ENCODE measurements at regions not wholly inside any gene's neighbourhood (a gene's known extent, or its start where the extent isn't known, plus 50 kb on each side); places are given as distances from the start of the nearest gene placed in this dataset.

DNA sequence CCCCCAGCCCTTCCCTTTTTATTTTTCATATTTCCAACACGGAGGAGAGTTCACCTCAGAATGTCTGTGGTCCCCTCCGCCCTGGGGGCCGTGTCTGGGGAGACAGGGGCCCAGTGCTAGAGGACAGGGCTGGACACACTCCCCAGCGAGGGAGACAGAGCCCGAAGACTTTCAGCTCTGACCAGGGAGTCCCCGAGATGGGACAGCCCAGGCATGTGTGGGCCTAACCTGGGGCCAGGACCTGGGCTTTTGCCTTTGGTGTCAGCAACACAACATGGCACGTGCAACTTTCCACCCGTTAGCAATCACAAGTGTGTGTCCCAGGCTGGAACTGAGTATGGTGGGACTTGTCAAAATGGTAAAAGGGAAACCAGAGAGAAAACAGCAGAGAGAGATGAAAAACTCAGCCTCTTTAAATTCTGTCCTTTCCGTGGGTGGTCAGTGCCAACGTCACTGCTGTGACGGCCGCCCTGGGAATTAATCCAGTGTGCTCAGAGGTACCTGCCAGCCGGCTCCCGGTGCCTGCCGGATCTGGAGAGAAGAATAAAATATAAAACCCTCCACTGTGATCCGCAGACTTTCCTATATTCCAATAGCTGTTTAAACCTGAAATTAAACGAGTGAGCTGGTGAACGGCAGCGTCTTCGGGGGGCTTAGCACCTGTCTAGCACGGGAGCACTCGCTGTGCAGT lies 245.8 kb downstream of the EIPR1 start:
- H3K4me1 Mint-ChIP-seq (ENCODE audit: low read depth): peaks cover 6% of the 10 kb centered on the region
- ATAC-seq (ENCODE audit: poor library complexity): no peak
- no peaks in the 10 kb centered on the region for H3K36me3 Mint-ChIP-seq (ENCODE audit: low read depth)
- TF ChIP-seq, protein P1, sequence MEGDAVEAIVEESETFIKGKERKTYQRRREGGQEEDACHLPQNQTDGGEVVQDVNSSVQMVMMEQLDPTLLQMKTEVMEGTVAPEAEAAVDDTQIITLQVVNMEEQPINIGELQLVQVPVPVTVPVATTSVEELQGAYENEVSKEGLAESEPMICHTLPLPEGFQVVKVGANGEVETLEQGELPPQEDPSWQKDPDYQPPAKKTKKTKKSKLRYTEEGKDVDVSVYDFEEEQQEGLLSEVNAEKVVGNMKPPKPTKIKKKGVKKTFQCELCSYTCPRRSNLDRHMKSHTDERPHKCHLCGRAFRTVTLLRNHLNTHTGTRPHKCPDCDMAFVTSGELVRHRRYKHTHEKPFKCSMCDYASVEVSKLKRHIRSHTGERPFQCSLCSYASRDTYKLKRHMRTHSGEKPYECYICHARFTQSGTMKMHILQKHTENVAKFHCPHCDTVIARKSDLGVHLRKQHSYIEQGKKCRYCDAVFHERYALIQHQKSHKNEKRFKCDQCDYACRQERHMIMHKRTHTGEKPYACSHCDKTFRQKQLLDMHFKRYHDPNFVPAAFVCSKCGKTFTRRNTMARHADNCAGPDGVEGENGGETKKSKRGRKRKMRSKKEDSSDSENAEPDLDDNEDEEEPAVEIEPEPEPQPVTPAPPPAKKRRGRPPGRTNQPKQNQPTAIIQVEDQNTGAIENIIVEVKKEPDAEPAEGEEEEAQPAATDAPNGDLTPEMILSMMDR (IDR thresholded peaks at IDR 0.05): no peak
- no peaks in the 10 kb centered on the region for H3K27me3 ChIP-seq (ENCODE audit: control insufficient read depth in 1 of 2, insufficient read depth in 2 of 2, low read length in 2 of 2)
- no peak overlapping the region for H3K27ac ChIP-seq (ENCODE audit: low read depth in 1 of 2, low read length in 2 of 2)
- ChIA-PET CTCF (no interaction called here), POLR2A (no interaction called here)
- H3K27ac Mint-ChIP-seq: no peak overlapping the region
- no peak overlapping the region for H3K4me3 Mint-ChIP-seq
- H3K4me1 ChIP-seq (ENCODE audit: insufficient read depth, low read length): peaks cover 7% of the 10 kb centered on the region
- intact Hi-C loops (cut with DNase I, micrococcal nuclease): no loop called here
- H3K9me3 ChIP-seq (ENCODE audit: control insufficient read depth in 1 of 2, insufficient read depth in 1 of 2, low read length in 2 of 2): peaks cover 0 to 10% of the 10 kb centered on the region in 2 experiments
- no peaks in the 10 kb centered on the region for H3K36me3 ChIP-seq (ENCODE audit: insufficient read depth, low read length)
- H3K27me3 Mint-ChIP-seq: no peaks in the 10 kb centered on the region
- DNase-seq: no peak
- H3K9me3 Mint-ChIP-seq: peaks cover 2% of the 10 kb centered on the region
- H3K4me3 ChIP-seq (ENCODE audit: low read length): no peak overlapping the region

DNA sequence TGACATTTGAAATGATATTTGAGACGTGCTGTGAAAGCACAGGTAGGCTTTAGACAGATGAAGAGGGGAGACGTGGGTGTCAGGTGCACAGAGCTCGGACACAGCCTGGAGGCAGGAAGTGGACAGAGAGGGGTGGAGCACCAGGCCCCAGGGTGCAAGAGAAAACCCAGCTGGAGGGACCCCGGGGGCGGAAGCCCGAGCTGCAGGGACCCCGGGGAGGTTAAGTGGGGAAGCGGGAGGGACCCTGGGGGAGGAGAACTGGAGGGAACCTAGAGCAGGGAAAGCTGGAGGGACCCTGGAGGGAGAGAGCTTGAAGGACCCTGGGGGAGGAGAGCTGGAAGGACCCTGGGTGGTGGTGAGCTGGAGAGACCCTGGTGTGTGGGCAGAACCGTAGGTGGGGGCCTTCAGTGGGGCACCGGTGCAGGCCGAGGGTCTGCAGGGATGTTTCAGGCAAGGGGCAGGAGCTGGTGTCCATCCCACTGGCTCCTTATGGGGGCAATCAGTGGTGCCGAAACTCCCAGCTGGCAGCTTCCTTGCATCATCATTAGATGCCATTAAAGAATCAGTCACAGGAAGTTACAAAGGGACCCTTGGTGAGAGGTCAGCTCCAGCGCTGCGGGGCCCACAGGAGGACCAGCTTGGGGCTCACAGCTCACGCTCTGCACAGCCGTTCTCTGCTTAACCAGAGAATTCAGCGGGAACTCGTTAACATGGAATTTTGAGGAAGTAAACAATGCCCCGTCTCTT lies 246.6 kb downstream of the EIPR1 start:
- no peak overlapping the region for H3K27ac ChIP-seq (ENCODE audit: low read depth in 1 of 2, low read length in 2 of 2)
- H3K9me3 Mint-ChIP-seq: peaks cover 2% of the 10 kb centered on the region

DNA sequence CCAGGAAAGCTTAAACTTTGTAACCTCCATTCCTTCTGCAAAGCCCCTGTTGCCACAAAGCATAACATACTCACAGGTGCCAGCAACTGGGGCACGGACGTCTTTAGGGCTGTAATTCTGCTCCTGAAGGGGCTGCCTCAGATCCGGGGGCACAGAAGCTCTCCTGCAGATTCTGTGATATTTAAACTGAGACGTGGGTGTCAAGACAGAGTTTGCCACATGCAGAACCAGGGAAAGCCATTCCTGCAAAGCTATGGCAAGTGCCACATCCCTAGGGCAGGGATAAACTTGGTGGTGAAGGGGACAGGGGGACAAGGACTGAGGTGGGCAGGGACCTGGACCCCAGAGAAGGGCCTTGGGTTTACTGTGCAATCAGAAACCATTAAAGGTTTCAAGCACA lies 247.2 kb downstream of the EIPR1 start:
- H3K9me3 Mint-ChIP-seq: peaks cover 2% of the 10 kb centered on the region
- TF ChIP-seq, protein P1 (IDR thresholded peaks at IDR 0.05): no peak
- Histone ChIP-seq H3K36me3 (ENCODE audit: insufficient read depth, low read length) (no peaks in the 10 kb centered on the region), H3K4me3 (ENCODE audit: low read length) (no peak overlapping the region), H3K27me3 (ENCODE audit: control insufficient read depth in 1 of 2, insufficient read depth in 2 of 2, low read length in 2 of 2) (no peaks in the 10 kb centered on the region), H3K27ac (ENCODE audit: low read depth in 1 of 2, low read length in 2 of 2) (no peak overlapping the region), H3K9me3 (ENCODE audit: control insufficient read depth in 1 of 2, insufficient read depth in 1 of 2, low read length in 2 of 2) (peaks cover 0 to 6% of the 10 kb centered on the region in 2 experiments), H3K4me1 (ENCODE audit: insufficient read depth, low read length) (peaks cover 9% of the 10 kb centered on the region)
- ChIA-PET POLR2A (no interaction called here), CTCF (no interaction called here)
- no peaks in the 10 kb centered on the region for H3K27me3 Mint-ChIP-seq
- DNase-seq: no peak
- no peak overlapping the region for H3K4me3 Mint-ChIP-seq
- no peak for ATAC-seq (ENCODE audit: poor library complexity)
- intact Hi-C loops (cut with DNase I, micrococcal nuclease): no loop called here
- H3K4me1 Mint-ChIP-seq (ENCODE audit: low read depth): peaks cover 6% of the 10 kb centered on the region
- H3K36me3 Mint-ChIP-seq (ENCODE audit: low read depth): no peaks in the 10 kb centered on the region
- H3K27ac Mint-ChIP-seq: no peak overlapping the region

More for the DNA sequence above, 246.6 kb downstream of the EIPR1 start:
- Mint-ChIP-seq H3K4me3 (no peak overlapping the region), H3K36me3 (ENCODE audit: low read depth) (no peaks in the 10 kb centered on the region), H3K27me3 (no peaks in the 10 kb centered on the region), H3K4me1 (ENCODE audit: low read depth) (peaks cover 6% of the 10 kb centered on the region), H3K27ac (no peak overlapping the region)
- Histone ChIP-seq H3K4me3 (ENCODE audit: low read length) (no peak overlapping the region), H3K9me3 (ENCODE audit: control insufficient read depth in 1 of 2, insufficient read depth in 1 of 2, low read length in 2 of 2) (peaks cover 0 to 6% of the 10 kb centered on the region in 2 experiments), H3K36me3 (ENCODE audit: insufficient read depth, low read length) (no peaks in the 10 kb centered on the region), H3K4me1 (ENCODE audit: insufficient read depth, low read length) (peaks cover 9% of the 10 kb centered on the region), H3K27me3 (ENCODE audit: control insufficient read depth in 1 of 2, insufficient read depth in 2 of 2, low read length in 2 of 2) (no peaks in the 10 kb centered on the region)
- no peak for ATAC-seq (ENCODE audit: poor library complexity)
- TF ChIP-seq, protein P1 (IDR thresholded peaks at IDR 0.05): no peak
- ChIA-PET CTCF (no interaction called here), POLR2A (no interaction called here)
- intact Hi-C loops (cut with DNase I, micrococcal nuclease): no loop called here
- DNase-seq: no peak

All from CD4-positive, alpha-beta T cell (primary cell).